Liver (tissue), 3 donors: ENCODE measurements at regions not wholly inside any gene's neighbourhood (a gene's known extent, or its start where the extent isn't known, plus 50 kb on each side); places are given as distances from the start of the nearest gene placed in this dataset.

Experiments used
- CTCF ChIP-seq: fragments of 150-350 bp; IDR thresholded peaks from 2 replicates; pipeline ENCODE4 v1.5.1; 2017; ENCODE audit warnings: improper control_type of control experiment, low read depth, low read length; ENCODE audit not compliant: missing input control
- EGR1 ChIP-seq, 2 donors: IDR thresholded peaks; 2 replicates each; pipeline ENCODE4 v1.6.1; 2016 to 2018; ENCODE audit warnings: antibody characterized with exemption in 2 of 2, low read depth in 2 of 2
- GABPA ChIP-seq, 2 donors: IDR thresholded peaks in 1 of 2; conservative IDR thresholded peaks in 1 of 2; 2 replicates each; pipeline ENCODE4 v1.6.1; 2016; ENCODE audit warnings: antibody characterized with exemption in 2 of 2, mild to moderate bottlenecking in 1 of 2, moderate library complexity in 1 of 2
- HNF4A ChIP-seq, 2 donors: conservative IDR thresholded peaks; 2 replicates each; pipeline ENCODE4 v1.6.1; 2016; ENCODE audit warnings: antibody characterized with exemption in 2 of 2, mild to moderate bottlenecking in 2 of 2
- JUND ChIP-seq, 2 donors: IDR thresholded peaks; 2 replicates each; pipeline ENCODE4 v1.6.1; 2016; ENCODE audit warnings: antibody characterized with exemption in 2 of 2
- MAX ChIP-seq: IDR thresholded peaks from 2 replicates; pipeline ENCODE4 v1.6.1; 2016; ENCODE audit warnings: antibody characterized with exemption
- RAD21 ChIP-seq, 2 donors: IDR thresholded peaks; 2 replicates each; pipeline ENCODE4 v1.6.1; 2016; ENCODE audit warnings: antibody characterized with exemption in 2 of 2, mild to moderate bottlenecking in 2 of 2
- REST ChIP-seq: IDR thresholded peaks from 2 replicates; pipeline ENCODE4 v1.6.1; 2016; ENCODE audit warnings: antibody characterized with exemption, mild to moderate bottlenecking
- RXRA ChIP-seq, 2 donors: IDR thresholded peaks; 2 replicates each; pipeline ENCODE4 v1.6.1; 2017 to 2018; ENCODE audit warnings: antibody characterized with exemption in 2 of 2, mild to moderate bottlenecking in 1 of 2
- SP1 ChIP-seq: IDR thresholded peaks from 2 replicates; pipeline ENCODE4 v1.6.1; 2018; ENCODE audit warnings: antibody characterized with exemption, mild to moderate bottlenecking
- TAF1 ChIP-seq: conservative IDR thresholded peaks from 2 replicates; pipeline ENCODE4 v1.6.1; 2016; ENCODE audit warnings: antibody characterized with exemption, mild to moderate bottlenecking
- YY1 ChIP-seq: IDR thresholded peaks from 2 replicates; pipeline ENCODE4 v1.6.1; 2016; ENCODE audit warnings: antibody characterized with exemption, mild to moderate bottlenecking
- ZBTB33 ChIP-seq: IDR thresholded peaks from 2 replicates; pipeline ENCODE4 v1.6.1; 2016; ENCODE audit warnings: antibody characterized with exemption
- donor health status: healthy.
- donor health status: healthy.

GRCh38 chr20:4602297-4602631 is 84.0 kb upstream of the PRNP start:
- no peak for TF ChIP-seq CTCF
- no peak for TF ChIP-seq GABPA (IDR thresholded peaks at IDR 0.05 in 1 of 2, conservative IDR thresholded peaks at IDR 0.05 in 1 of 2)
- no peak for TF ChIP-seq TAF1
- no peak for TF ChIP-seq EGR1 (IDR thresholded peaks at IDR 0.05; ENCODE audit: low read depth in 2 of 2)
- no peak for TF ChIP-seq JUND (IDR thresholded peaks at IDR 0.05)
- no peak for TF ChIP-seq SP1
- TF ChIP-seq HNF4A (conservative IDR thresholded peaks at IDR 0.05) = no peak
- no peak for TF ChIP-seq MAX
- TF ChIP-seq RAD21 (IDR thresholded peaks at IDR 0.05) = no peak
- TF ChIP-seq REST = no peak
- no peak for TF ChIP-seq YY1
- no peak for TF ChIP-seq RXRA (IDR thresholded peaks at IDR 0.05)
- no peak for TF ChIP-seq ZBTB33
